HuH-7 (cell line): ENCODE measurements at regions not wholly inside any gene's neighbourhood (a gene's known extent, or its start where the extent isn't known, plus 50 kb on each side); places are given as distances from the start of the nearest gene placed in this dataset.
"Not testable (repeated sequence)": the region's sequence is repeated elsewhere in the genome, so short reads cannot be mapped to it uniquely, and the experiment has no call there.

Experiments used
- DNase-seq: peaks from one replicate; pipeline ENCODE4 v3.0.0; 2011; ENCODE audit warnings: low spot score

DNA sequence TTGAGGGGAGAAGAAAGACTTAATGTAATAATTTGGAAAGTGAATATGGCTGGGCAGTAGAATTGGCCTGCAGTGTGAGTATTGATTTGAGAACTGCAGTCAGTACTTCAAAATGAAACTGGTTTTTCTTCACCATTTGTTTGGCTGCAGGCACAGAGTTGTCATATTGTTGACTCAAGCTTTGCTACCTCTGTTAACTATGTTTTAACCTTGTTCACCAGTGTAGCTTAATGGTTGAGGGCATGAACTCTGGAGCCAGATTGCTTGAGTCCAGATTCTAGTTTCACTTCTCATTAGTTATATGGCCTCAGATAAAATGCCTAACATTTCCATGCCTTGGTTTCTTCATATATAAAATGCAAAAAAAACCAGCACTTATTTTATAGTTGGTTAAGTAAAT is 64.1 kb downstream of the CFAP44 start:
- DNase-seq: peak; percentile 21

DNA sequence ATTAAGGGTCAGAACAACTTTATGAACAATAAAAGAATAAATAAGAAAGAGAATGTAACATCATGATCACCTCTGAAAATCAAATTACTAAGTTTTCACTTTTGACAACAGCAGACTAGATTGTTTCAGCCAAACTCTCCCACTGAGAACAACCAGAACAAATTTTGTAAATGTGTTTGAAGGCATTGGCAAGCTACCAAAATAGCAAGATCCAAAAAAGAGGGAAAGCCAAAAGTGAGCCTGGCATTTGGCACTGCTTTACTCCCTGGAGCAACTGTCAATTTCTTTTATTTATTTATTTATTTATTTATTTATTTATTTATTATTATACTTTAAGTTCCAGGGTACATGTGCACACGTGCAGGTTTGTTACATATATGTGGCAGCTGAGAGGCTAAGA is 67.2 kb downstream of the CFAP44 start:
- DNase-seq: no peak

DNA sequence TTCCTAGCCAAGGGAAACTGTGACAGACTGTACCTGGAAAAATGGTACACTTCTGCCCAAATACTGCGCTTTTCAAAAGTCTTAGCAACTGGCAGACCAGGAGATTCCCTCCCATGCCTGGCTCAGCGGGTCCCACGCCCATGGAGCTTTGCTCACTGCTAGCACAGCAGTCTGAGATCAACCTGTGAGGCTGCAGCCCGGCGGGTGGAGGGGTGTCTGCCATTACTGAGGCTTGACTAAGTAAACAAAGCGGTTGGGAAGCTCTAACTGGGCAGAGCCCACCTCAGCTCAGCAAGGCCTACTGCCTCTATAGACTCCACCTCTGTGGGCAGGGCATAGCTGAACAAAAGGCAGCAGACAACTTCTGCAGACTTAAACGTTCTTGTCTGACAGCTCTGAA is 74.5 kb downstream of the CFAP44 start:
- not testable (repeated sequence) for DNase-seq

DNA sequence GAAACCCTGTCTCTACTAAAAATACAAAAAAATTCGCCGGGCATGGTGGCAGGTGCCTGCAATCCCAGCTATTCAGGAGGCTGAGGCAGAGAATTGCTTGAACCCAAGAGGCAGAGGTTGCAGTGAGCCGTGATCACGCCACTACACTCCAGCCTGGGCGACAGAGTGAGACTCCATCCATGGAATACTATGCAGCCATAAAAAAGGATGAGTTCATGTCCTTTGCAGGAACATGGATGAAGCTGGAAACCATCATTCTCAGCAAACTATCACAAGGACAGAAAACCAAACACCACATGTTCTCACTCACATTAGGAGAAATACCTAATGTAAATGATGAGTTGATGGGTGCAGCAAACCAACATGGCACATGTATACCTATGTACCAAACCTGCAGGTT is 86.0 kb downstream of the CFAP44 start:
- DNase-seq: not testable (repeated sequence)

DNA sequence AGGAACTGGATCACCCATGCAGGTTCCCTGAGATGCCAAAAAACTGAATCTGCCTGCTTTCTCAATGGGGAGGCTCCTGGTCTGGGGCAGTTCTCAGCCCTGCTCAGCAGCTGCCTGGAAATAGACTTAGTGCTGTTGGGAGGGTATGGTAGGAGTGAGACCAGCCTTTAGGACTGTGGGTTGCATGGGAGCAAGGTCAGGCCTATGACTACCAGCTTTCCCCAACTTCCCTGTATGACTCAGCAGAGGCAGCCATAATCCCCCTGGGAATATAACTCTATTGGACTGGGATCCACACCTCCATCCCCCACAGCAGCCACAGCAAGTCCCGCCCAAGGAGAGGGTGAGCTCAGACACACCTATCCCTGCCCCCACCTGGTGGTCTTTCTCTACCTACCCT is 87.0 kb downstream of the CFAP44 start:
- no peak for DNase-seq

DNA sequence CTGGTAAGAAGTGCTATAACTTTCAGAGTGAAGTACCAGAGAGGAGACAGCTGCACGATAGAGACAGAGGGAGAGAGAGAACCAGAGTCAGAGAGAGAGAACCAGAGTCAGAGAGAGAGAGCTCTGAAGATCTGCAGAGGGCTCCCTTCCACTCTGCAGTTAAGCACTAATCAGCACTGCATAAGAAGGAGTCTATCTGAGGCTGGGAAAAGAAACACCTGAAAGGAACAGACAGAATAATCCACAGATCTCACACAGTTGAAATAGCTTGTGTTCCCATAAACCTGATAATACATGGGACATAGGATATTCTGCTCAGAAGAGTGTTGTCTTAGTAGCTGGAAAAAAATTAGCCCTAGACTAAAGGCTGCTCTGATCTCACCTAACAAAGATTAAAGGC is 87.6 kb downstream of the CFAP44 start:
- no peak for DNase-seq

DNA sequence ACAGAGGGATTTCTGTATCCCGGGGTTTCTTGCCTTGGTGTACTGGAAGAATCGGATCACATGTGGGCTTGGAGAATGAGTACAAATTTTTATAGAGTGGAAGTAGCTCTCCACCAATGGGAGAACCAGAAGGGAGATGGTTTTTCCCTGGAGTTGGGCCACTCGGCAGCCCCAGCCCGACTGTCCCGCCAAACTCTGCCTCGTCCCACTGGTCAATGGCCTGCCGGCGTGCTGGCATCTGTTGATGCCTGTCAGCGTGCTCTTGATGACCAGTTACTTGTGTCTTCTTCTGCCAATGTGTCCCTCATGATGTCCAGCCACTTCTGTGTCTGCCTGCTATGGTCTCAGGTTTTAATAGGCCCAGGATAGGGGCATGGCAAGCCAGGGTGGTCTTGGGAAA is 100.5 kb downstream of the CFAP44 start:
- no peak for DNase-seq

DNA sequence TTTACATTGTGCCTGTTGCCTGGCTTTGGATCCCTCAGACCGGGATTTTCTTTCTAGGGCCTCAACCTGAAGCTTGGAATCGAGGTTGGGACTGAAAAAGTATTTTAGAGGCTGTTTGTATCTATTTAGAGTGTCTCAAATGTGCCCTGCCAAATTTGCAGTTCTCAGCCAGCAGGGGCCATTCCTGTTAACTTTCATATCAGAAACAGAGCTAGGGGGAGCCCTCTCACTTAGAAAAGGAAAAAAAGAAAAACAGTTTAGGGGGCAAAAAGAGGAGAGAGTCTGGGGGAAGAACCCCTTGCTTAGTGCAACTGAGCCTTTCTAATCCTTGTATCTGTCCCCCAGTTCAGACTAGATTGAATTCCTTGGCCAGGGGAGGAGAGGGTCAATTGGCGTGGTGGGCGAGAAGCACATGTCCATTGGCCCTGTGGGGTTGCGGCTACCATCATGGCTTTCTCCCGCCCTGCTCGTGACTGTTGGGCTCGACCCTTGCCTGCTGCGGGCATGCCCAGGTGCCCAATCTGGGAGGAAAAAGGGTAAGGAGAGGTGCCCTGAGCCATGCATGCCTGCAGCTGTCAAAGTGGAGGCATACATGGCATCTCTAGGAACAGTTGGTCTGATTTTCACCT is 101.6 kb downstream of the CFAP44 start:
- no peak for DNase-seq
